RPMI7951 (cell line): ENCODE measurements at regions not wholly inside any gene's neighbourhood (a gene's known extent, or its start where the extent isn't known, plus 50 kb on each side); places are given as distances from the start of the nearest gene placed in this dataset.

Experiments used
- DNase-seq: peaks from one replicate; pipeline ENCODE4 v3.0.0-alpha.2; 2012; ENCODE audit warnings: low read depth

DNA sequence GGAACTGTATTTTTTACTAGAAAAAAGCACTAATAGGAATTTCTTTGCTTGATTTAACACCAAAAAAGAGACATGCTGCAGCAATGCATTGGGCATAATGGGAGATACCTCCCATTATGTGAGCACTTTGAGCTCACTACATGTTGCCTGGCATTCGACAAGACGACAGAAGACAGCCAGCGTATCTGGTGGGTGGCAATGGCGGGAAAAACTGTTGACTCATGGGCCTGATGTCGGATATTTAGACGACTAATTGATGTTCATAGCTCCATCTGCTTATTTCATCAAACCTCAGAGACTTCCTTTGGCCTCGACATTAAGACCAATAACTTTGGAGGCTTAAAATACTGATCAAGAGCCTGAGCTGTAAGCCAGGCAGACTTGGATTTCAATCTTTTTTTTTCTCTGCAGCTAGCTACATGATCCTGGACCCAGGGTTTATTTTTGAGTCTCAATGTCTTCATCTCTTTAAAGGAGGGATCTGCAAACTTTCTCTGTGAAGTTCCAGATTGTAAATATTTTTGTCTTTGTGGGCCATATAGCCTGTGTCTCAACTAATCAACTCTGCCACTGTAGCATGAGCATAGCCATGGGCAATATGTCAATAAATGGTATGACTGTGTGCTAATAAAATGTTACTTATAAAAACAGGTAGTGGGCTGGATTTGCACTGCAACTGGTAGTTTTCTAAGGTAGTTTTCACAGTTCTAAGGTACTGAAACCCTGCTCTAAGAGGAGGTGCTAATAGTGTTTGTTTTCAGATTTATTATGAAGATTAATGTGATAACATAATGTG is 375.1 kb downstream of the METTL15 start:
- DNase-seq: no peak

GRCh38 chr11:28482666-28483065 is 374.5 kb downstream of the METTL15 start:
- DNase-seq: no peak

DNA sequence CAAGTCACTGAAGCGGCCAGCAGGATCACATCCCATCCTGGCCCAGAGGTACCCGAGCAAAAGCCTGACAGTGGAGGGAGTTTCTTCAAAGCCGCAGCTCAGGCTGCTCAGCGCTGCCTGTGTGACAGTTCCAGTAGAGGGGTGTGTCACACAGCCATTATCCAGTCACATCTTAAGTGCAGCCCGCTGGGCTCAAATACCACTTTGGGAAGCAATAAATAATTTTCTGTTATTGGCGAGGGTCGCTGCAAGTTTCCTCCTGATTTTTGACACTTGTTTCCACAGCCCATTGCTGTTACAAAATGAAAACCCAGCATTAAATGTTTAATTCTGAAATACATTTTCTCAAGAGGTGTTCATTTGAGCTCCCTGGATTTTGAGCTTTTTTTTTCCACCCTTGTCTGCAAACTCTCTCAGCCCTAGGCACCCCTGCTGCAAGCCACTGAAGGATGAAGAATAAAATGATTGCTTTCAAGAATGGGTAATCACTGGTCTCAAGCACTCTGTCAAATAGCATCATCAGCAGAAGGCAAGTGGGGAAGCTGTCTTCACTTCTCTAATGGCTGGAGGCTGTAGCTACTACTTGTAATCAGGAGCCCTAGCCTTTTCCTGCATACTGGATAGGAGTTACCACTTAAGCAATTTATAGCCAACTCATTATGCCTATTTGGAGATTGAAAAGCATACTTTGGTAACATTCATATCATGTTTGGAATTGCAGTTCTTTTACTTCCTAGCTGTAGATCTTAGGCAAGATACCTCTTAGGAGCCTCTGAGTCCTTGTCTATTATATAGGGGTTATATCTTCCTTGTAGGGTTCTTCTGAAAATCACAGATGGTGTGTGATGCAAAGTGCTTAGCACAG is 373.7 kb downstream of the METTL15 start:
- no peak for DNase-seq

DNA sequence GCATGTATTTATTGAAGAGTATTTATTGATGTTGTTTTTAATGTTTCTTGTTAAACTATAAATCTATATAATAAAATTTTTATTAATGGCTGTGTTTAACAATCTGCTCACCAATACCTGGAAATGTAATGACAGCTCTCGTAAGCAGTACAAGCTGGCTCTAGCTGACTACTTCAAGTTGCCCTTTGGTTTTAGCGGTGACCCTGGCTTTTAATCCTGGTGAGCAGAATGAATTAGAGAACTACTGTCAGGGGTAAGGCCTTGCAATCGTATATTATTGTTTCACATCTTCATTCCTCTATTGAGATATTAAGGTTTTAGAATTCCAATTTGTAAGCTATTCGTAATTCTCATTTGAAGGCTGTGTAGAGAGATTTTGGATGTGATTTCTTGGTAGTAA is 372.2 kb downstream of the METTL15 start:
- DNase-seq: no peak

GRCh38 chr11:28476864-28477263 is 368.7 kb downstream of the METTL15 start:
- no peak for DNase-seq

GRCh38 chr11:28476049-28476448 is 367.9 kb downstream of the METTL15 start:
- DNase-seq: no peak

GRCh38 chr11:28472904-28473303 is 364.7 kb downstream of the METTL15 start:
- DNase-seq: no peak

DNA sequence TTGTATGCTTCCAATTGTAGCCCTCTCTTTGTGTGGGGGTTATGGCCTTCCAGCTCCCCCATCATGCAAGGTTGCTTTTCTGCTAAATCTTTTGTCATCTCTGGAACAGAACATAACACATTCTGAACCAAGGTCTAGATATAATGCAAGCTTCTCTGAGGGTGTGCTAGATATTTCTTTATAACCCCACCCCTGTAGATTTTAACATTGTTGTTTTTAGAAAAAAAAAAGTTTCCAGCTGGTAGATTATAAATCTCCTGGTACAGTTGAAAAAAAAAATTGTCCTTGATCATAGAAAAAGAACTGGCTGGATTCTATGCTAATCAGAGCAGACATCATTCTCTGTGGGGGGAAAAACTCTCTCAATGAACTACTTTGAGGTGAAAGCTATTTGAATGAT is 363.3 kb downstream of the METTL15 start:
- DNase-seq: no peak

- DNase-seq: no peak
Measured at GRCh38 chr11:28470180-28470579, 362.0 kb downstream of the METTL15 start.

GRCh38 chr11:28466506-28466905 is 358.3 kb downstream of the METTL15 start:
- no peak for DNase-seq

- DNase-seq: no peak
Measured at GRCh38 chr11:28464252-28464867, 356.2 kb downstream of the METTL15 start.

DNA sequence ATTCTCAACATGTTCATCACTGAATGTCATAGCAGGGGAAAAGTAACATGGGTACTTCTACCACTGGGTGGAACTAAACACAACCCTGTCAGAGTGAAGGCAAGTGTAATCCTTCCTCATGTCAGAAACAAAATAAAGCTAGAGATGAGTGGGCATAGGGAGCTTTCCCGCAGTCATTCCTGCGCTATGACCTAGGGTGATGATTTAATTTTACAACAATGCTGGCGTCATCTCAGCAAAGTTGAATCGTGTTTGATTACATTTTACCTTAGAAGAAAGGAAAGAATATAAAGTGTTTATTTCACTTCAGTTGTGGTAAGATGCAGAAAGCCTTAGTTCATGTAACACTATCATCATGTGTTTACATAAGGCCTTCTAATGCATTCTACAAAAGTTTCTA is 355.6 kb downstream of the METTL15 start:
- DNase-seq: no peak

DNA sequence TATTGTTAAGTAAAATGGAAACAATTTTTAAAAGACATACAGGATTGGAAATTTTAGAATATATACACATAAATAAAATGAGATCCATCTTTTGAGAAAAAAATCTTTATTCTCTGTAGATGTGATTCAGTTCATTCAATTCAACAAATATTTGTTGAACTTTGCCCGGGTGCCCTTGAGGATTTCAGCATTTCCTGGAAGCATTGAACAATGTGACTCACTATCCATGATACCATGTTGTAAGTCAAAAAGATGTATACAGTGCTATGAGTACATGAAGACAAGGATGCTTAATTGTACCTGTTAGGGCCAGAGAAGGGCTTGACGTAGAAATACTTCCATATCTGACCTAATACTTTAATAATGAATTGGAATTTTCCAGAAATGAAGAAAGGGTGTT is 353.7 kb downstream of the METTL15 start:
- no peak for DNase-seq

- DNase-seq: no peak
Measured at GRCh38 chr11:28461338-28461737, 353.1 kb downstream of the METTL15 start.

GRCh38 chr11:28460348-28460747 is 352.2 kb downstream of the METTL15 start:
- no peak for DNase-seq

DNA sequence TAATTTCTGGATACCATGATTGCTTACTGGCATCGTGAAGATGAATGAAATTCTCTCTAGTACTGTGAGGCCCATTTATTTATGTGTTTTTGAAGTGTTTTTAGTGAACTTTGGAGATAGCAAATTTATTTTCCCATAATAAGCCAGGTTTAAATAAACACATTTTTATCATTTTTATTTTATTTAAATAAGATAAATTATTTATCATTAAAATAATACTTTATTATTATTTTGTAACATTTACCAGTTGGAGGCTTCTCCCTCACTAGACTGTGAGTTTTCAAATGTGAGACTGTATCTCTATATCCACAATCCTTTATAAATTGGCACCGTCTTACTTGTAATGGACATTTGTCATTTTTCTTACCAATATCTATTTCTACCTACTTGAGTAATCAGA is 351.7 kb downstream of the METTL15 start:
- DNase-seq: no peak

- peak; percentile 31 for DNase-seq
Measured at GRCh38 chr11:28457481-28458065, 349.4 kb downstream of the METTL15 start.

GRCh38 chr11:28448186-28448585 is 340.0 kb downstream of the METTL15 start:
- DNase-seq: no peak

GRCh38 chr11:28447226-28447625 is 339.0 kb downstream of the METTL15 start:
- peak; percentile 7 for DNase-seq

- no peak for DNase-seq
Measured at GRCh38 chr11:28442131-28442530, 333.9 kb downstream of the METTL15 start.

DNA sequence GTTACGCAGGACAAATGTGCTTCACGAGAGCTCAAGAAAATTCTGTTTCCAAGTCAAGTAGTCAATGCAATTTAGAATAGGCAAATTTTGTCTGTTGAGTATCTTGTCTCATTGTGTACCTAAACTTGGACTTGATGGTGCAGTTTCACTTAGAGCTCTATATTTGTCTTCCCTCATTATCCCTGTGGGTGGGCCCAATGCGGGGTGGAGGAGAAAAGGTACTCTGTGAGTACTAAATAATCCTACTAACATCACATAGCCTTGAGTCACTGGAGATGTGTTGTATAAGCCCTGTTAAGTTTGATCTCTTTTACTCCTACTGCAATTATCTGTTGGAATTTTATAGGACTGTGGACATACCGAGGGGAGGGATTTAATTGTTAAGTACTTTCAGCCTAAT is 331.2 kb downstream of the METTL15 start:
- no peak for DNase-seq

- no peak for DNase-seq
Measured at GRCh38 chr11:28420099-28420498, 311.9 kb downstream of the METTL15 start.
